ENCODE measurements at regions not wholly inside any gene's neighbourhood (a gene's known extent, or its start where the extent isn't known, plus 50 kb on each side); places are given as distances from the start of the nearest gene placed in this dataset.

GRCh38 chr9:25543806-25544205 lies 134.4 kb downstream of the TUSC1 start:
- intact Hi-C loops (cut with micrococcal nuclease): no loop called here
- ATAC-seq (no peak), DNase-seq (no peak)
- ChIA-PET POLR2A (ENCODE audit: unreplicated experiment) (no interaction called here), CTCF (no interaction called here)
- Histone ChIP-seq H2AFZ (ENCODE audit: low read length) (no peak overlapping the region), H3K4me3 (ENCODE audit: low read length) (no peak overlapping the region), H3K79me2 (ENCODE audit: low read length) (no peaks in the 10 kb centered on the region), H3K27ac (ENCODE audit: low read length) (no peak overlapping the region), H3K36me3 (ENCODE audit: low read depth, low read length) (no peaks in the 10 kb centered on the region), H3F3A (ENCODE audit: low read length, unreplicated experiment) (no peaks in the 10 kb centered on the region), H3K4me1 (ENCODE audit: insufficient read depth, low read length) (no peaks in the 10 kb centered on the region), H3K4me2 (ENCODE audit: low read length) (no peak overlapping the region), H4K20me1 (ENCODE audit: low read length) (no peaks in the 10 kb centered on the region), H3K9me3 (ENCODE audit: low read length) (no peaks in the 10 kb centered on the region), H3K9ac (ENCODE audit: low read length) (no peak overlapping the region), H3K27me3 (ENCODE audit: low read length) (no peaks in the 10 kb centered on the region), H3K9me2 (replicated peaks; ENCODE audit: low read length) (no peaks in the 10 kb centered on the region)
- no peak for TF ChIP-seq CTCF (conservative IDR thresholded peaks at IDR 0.05; ENCODE audit: low read depth, low read length)
- TF ChIP-seq EZH2 (IDR thresholded peaks at IDR 0.05; ENCODE audit: low read length, unreplicated experiment): no peak
- no peak for TF ChIP-seq EZH2phosphoT487 (IDR thresholded peaks at IDR 0.05; ENCODE audit: borderline replicate concordance, low read length)
- no TSS peak for BruUV-seq (replicated peaks)

GRCh38 chr9:25542319-25542718 lies 135.9 kb downstream of the TUSC1 start:
- Histone ChIP-seq H3F3A (ENCODE audit: low read length, unreplicated experiment) (no peaks in the 10 kb centered on the region), H3K4me3 (ENCODE audit: low read length) (no peak overlapping the region), H4K20me1 (ENCODE audit: low read length) (no peaks in the 10 kb centered on the region), H3K27ac (ENCODE audit: low read length) (no peak overlapping the region), H3K79me2 (ENCODE audit: low read length) (no peaks in the 10 kb centered on the region), H3K9me2 (replicated peaks; ENCODE audit: low read length) (no peaks in the 10 kb centered on the region), H3K4me2 (ENCODE audit: low read length) (no peak overlapping the region), H3K4me1 (ENCODE audit: insufficient read depth, low read length) (no peaks in the 10 kb centered on the region), H3K27me3 (ENCODE audit: low read length) (no peaks in the 10 kb centered on the region), H3K9ac (ENCODE audit: low read length) (no peak overlapping the region), H3K9me3 (ENCODE audit: low read length) (no peaks in the 10 kb centered on the region), H3K36me3 (ENCODE audit: low read depth, low read length) (no peaks in the 10 kb centered on the region), H2AFZ (ENCODE audit: low read length) (no peak overlapping the region)
- intact Hi-C loops (cut with micrococcal nuclease): no loop called here
- no TSS peak for BruUV-seq (replicated peaks)
- POLR2A ChIA-PET (ENCODE audit: unreplicated experiment): interaction anchor here (0.5 kb wide), 1 partner anchor 1053 kb away, joined by 4 read pairs; no protein-coding TSS in a partner anchor
- DNase-seq: no peak
- CTCF ChIA-PET: no interaction called here
- TF ChIP-seq CTCF (conservative IDR thresholded peaks at IDR 0.05; ENCODE audit: low read depth, low read length) (no peak), EZH2phosphoT487 (IDR thresholded peaks at IDR 0.05; ENCODE audit: borderline replicate concordance, low read length) (no peak), EZH2 (IDR thresholded peaks at IDR 0.05; ENCODE audit: low read length, unreplicated experiment) (no peak)
- no peak for ATAC-seq

GRCh38 chr9:25537808-25538207 lies 140.4 kb downstream of the TUSC1 start:
- Histone ChIP-seq H3K4me2 (ENCODE audit: low read length) (no peak overlapping the region), H3K4me1 (ENCODE audit: insufficient read depth, low read length) (no peaks in the 10 kb centered on the region), H3K9me2 (replicated peaks; ENCODE audit: low read length) (no peaks in the 10 kb centered on the region), H3K9ac (ENCODE audit: low read length) (no peak overlapping the region), H3K4me3 (ENCODE audit: low read length) (no peak overlapping the region), H3K27ac (ENCODE audit: low read length) (no peak overlapping the region), H3K27me3 (ENCODE audit: low read length) (no peaks in the 10 kb centered on the region), H3K79me2 (ENCODE audit: low read length) (no peaks in the 10 kb centered on the region), H2AFZ (ENCODE audit: low read length) (no peak overlapping the region), H4K20me1 (ENCODE audit: low read length) (no peaks in the 10 kb centered on the region), H3F3A (ENCODE audit: low read length, unreplicated experiment) (no peaks in the 10 kb centered on the region), H3K36me3 (ENCODE audit: low read depth, low read length) (no peaks in the 10 kb centered on the region), H3K9me3 (ENCODE audit: low read length) (no peaks in the 10 kb centered on the region)
- CTCF ChIA-PET: no interaction called here
- POLR2A ChIA-PET (ENCODE audit: unreplicated experiment): no interaction called here
- TF ChIP-seq EZH2 (IDR thresholded peaks at IDR 0.05; ENCODE audit: low read length, unreplicated experiment) (no peak), CTCF (conservative IDR thresholded peaks at IDR 0.05; ENCODE audit: low read depth, low read length) (no peak), EZH2phosphoT487 (IDR thresholded peaks at IDR 0.05; ENCODE audit: borderline replicate concordance, low read length) (no peak)
- no peak for DNase-seq
- BruUV-seq (replicated peaks): no TSS peak
- no peak; the same call in 1 of the 2 replicates for ATAC-seq
- intact Hi-C loops (cut with micrococcal nuclease): no loop called here

Measured in PC-3 (cell line).